ENCODE measurements at regions not wholly inside any gene's neighbourhood (a gene's known extent, or its start where the extent isn't known, plus 50 kb on each side); places are given as distances from the start of the nearest gene placed in this dataset.

DNA sequence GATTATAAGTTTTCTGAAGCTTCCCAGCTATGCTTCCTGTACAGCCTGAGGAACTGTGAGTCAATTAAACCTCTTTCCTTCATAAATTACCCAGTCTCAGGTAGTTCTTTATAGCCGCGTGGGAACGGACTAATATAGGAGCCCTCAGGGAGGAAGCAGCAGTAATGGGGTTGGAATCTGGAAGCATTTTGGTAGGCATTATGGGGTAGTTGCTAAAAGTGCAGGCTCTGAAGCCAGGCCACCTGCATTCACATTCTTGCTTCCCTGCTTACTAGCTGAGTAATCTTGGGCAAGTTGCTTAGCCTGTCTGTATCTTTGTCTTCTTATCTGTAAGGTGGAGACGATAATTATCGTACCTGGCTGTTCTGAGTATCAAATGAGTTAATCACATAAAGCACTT, 137.9 kb upstream of the NHS start:
- Histone ChIP-seq H3T11ph (ENCODE audit: low read length) (no peak overlapping the region), H3K4me2 (ENCODE audit: insufficient read depth, insufficient read length, low read length) (no peak overlapping the region), H3K4me1 (ENCODE audit: insufficient read depth, low read length) (no peaks in the 10 kb centered on the region), H3K27ac (ENCODE audit: insufficient read length, low read depth, low read length) (no peak overlapping the region), H2BK12ac (ENCODE audit: insufficient read length, low read depth, low read length) (no peak overlapping the region), H2BK120ac (ENCODE audit: low read depth, low read length, poor library complexity, severe bottlenecking) (no peak overlapping the region), H3K79me1 (ENCODE audit: insufficient read depth, low read depth, low read length, poor library complexity, severe bottlenecking) (no peaks in the 10 kb centered on the region), H3K23me2 (ENCODE audit: insufficient read length, low read depth, low read length, poor library complexity, severe bottlenecking) (no peaks in the 10 kb centered on the region), H3K56ac (ENCODE audit: insufficient read length, low read depth, low read length) (no peak overlapping the region), H3K14ac (ENCODE audit: insufficient read depth, low read length) (no peak overlapping the region), H3K27me3 (ENCODE audit: insufficient read depth, low read length) (no peaks in the 10 kb centered on the region), H4K91ac (ENCODE audit: insufficient read length, low read depth, low read length) (no peak overlapping the region), H3K79me2 (ENCODE audit: insufficient read depth, low read length) (no peaks in the 10 kb centered on the region), H2BK20ac (ENCODE audit: low read depth, low read length, poor library complexity, severe bottlenecking) (no peak overlapping the region), H3K9me3 (ENCODE audit: control insufficient read depth, low read depth, low read length) (no peaks in the 10 kb centered on the region), H4K20me1 (ENCODE audit: control insufficient read depth, insufficient read depth, insufficient read length) (no peaks in the 10 kb centered on the region), H2AK5ac (ENCODE audit: insufficient read length, low read length) (no peak overlapping the region), H3K23ac (ENCODE audit: insufficient read length, low read depth, low read length) (no peak overlapping the region), H3K18ac (ENCODE audit: insufficient read length, low read depth, low read length) (no peak overlapping the region), H2BK15ac (ENCODE audit: low read depth, low read length) (no peak overlapping the region), H3K9ac (ENCODE audit: extremely low read depth, insufficient read length, low read length) (no peak overlapping the region), H2BK5ac (ENCODE audit: insufficient read length, low read length) (no peak overlapping the region), H2AFZ (ENCODE audit: low read length) (no peak overlapping the region), H4K8ac (replicated peaks; ENCODE audit: insufficient read length, low read depth, low read length) (no peak overlapping the region), H4K5ac (ENCODE audit: insufficient read length, low read depth, low read length) (no peak overlapping the region), H3K4ac (ENCODE audit: low read depth, low read length) (no peak overlapping the region)
- DNase-seq: no peak
- Mint-ChIP-seq H3K27me3 (ENCODE audit: low read depth) (no peaks in the 10 kb centered on the region; the same call in 1 of the 2 replicates), H3K4me1 (no peaks in the 10 kb centered on the region; a peak in 2 of 4 replicates), H3K36me3 (ENCODE audit: insufficient read depth in 1 of 3, low read depth in 3 of 3) (peaks cover 5 to 6% (median 5%) of the 10 kb centered on the region in 3 experiments; a peak in 6 of 7 replicates), H3K9me3 (peaks cover 3 to 8% of the 10 kb centered on the region in 2 experiments; a peak in 4 of 5 replicates), H3K4me3 (no peak overlapping the region), H3K27ac (no peak overlapping the region)
- TF ChIP-seq, protein P1, sequence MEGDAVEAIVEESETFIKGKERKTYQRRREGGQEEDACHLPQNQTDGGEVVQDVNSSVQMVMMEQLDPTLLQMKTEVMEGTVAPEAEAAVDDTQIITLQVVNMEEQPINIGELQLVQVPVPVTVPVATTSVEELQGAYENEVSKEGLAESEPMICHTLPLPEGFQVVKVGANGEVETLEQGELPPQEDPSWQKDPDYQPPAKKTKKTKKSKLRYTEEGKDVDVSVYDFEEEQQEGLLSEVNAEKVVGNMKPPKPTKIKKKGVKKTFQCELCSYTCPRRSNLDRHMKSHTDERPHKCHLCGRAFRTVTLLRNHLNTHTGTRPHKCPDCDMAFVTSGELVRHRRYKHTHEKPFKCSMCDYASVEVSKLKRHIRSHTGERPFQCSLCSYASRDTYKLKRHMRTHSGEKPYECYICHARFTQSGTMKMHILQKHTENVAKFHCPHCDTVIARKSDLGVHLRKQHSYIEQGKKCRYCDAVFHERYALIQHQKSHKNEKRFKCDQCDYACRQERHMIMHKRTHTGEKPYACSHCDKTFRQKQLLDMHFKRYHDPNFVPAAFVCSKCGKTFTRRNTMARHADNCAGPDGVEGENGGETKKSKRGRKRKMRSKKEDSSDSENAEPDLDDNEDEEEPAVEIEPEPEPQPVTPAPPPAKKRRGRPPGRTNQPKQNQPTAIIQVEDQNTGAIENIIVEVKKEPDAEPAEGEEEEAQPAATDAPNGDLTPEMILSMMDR (conservative IDR thresholded peaks at IDR 0.05): no peak
- WGBS (ENCODE audit: extremely low coverage, insufficient read length, low lambda C conversion rate): no CpG with 5 or more reads among the region's 5 CpGs

Data from H9 (cell line).